IMR-90 (cell line): ENCODE measurements at regions not wholly inside any gene's neighbourhood (a gene's known extent, or its start where the extent isn't known, plus 50 kb on each side); places are given as distances from the start of the nearest gene placed in this dataset.

Experiments used
- ATAC-seq: fragments of 200-7000 bp; cut with Tn5 transposase; 2 replicates; pipeline ENCODE4 v1.9.1; 2020; ENCODE audit warnings: low read depth, mild to moderate bottlenecking, moderate library complexity
- BruUV-seq: library from RNA; stranded (reverse); fragments of 400-500 nt; replicated peaks from 2 replicates; lab custom pipeline; 2021; lab: Mats Ljungman, UMichigan
- CTCF ChIA-PET: fragments of 300-600 bp; formaldehyde crosslinking; extraction: SDS; loops from one replicate; lab custom pipeline; 2021; ENCODE audit warnings: antibody characterized with exemption; lab: Yijun Ruan, JAX
- POLR2A ChIA-PET: fragments of 300-600 bp; sonication (Branson Sonifier 250); formaldehyde crosslinking; loops from one replicate; lab custom pipeline; 2022; ENCODE audit warnings: antibody characterized with exemption; ENCODE audit not compliant: unreplicated experiment; lab: Charles Lee
- DNase-seq: peaks from one replicate; pipeline ENCODE4 v3.0.0; 2013
- H2AFZ ChIP-seq: replicated peaks from 2 replicates; pipeline ENCODE3; 2013; ENCODE audit warnings: low read length, mild to moderate bottlenecking; ENCODE audit not compliant: poor library complexity
- H2AK5ac ChIP-seq: 2 replicates; pipeline ENCODE4 v1.6.1; 2013; ENCODE audit warnings: low read depth, low read length, inconsistent platforms
- H2AK9ac ChIP-seq: replicated peaks from 2 replicates; pipeline ENCODE3; 2013; ENCODE audit warnings: mild to moderate bottlenecking, low read depth, low read length, moderate library complexity; ENCODE audit not compliant: poor library complexity
- H2BK120ac ChIP-seq: 2 replicates; pipeline ENCODE4 v1.6.1; 2013; ENCODE audit warnings: low read depth, low read length, inconsistent platforms
- H2BK15ac ChIP-seq: 3 replicates; pipeline ENCODE4 v1.6.1; 2013; ENCODE audit warnings: low read depth, low read length, inconsistent platforms
- H2BK20ac ChIP-seq: 2 replicates; pipeline ENCODE4 v1.6.1; 2013; ENCODE audit warnings: low read depth, mild to moderate bottlenecking, inconsistent platforms, low read length, moderate library complexity
- H2BK5ac ChIP-seq: 2 replicates; pipeline ENCODE4 v1.6.1; 2013; ENCODE audit warnings: mild to moderate bottlenecking, low read depth, low read length, inconsistent platforms; ENCODE audit not compliant: poor library complexity, severe bottlenecking
- H3K14ac ChIP-seq: replicated peaks from 2 replicates; pipeline ENCODE4 v1.6.1; 2013; ENCODE audit warnings: low read depth, low read length, inconsistent platforms
- H3K18ac ChIP-seq: 2 replicates; pipeline ENCODE4 v1.6.1; 2013; ENCODE audit warnings: low read depth, low read length, control low read depth
- H3K23ac ChIP-seq: 2 replicates; pipeline ENCODE4 v1.6.1; 2013; ENCODE audit warnings: low read depth, low read length, inconsistent platforms
- H3K27ac ChIP-seq: 2 replicates; pipeline ENCODE4 v1.5.1; 2013; ENCODE audit warnings: mild to moderate bottlenecking, control low read depth, low read length; ENCODE audit not compliant: insufficient read depth
- H3K27me3 ChIP-seq: 2 replicates; pipeline ENCODE4 v1.6.1; 2013; ENCODE audit warnings: low read length; ENCODE audit not compliant: control insufficient read depth, insufficient read depth
- H3K36me3 ChIP-seq: 2 replicates; pipeline ENCODE4 v1.6.1; 2013; ENCODE audit warnings: low read length, mixed read lengths; ENCODE audit not compliant: control insufficient read depth, insufficient read depth
- H3K4ac ChIP-seq: 2 replicates; pipeline ENCODE4 v1.6.1; 2013; ENCODE audit warnings: low read depth, low read length, inconsistent platforms
- H3K4me1 ChIP-seq: 2 replicates; pipeline ENCODE4 v1.6.1; 2013; ENCODE audit warnings: low read length, mixed read lengths; ENCODE audit not compliant: control insufficient read depth, insufficient read depth
- H3K4me2 ChIP-seq: 2 replicates; pipeline ENCODE4 v1.6.1; 2013; ENCODE audit warnings: low read depth, mild to moderate bottlenecking, control low read depth, low read length, moderate library complexity
- H3K4me3 ChIP-seq: 2 replicates; pipeline ENCODE4 v1.5.1; 2013; ENCODE audit warnings: low read depth, mild to moderate bottlenecking, control low read depth, low read length, moderate library complexity; ENCODE audit not compliant: insufficient read depth
- H3K56ac ChIP-seq: 2 replicates; pipeline ENCODE4 v1.6.1; 2013; ENCODE audit warnings: low read length, inconsistent platforms; ENCODE audit not compliant: insufficient read depth; ENCODE audit errors: extremely low read depth
- H3K79me1 ChIP-seq, 2 experiments: 2 replicates each; pipeline ENCODE4 v1.6.1; 2013; ENCODE audit warnings: low read length in 2 of 2, inconsistent platforms in 1 of 2, low read depth in 1 of 2
- H3K9ac ChIP-seq: 2 replicates; pipeline ENCODE4 v1.6.1; 2013; ENCODE audit warnings: low read depth, low read length, control low read depth
- H3K9me1 ChIP-seq: 2 replicates; pipeline ENCODE4 v1.6.1; 2013; ENCODE audit warnings: low read length, inconsistent platforms; ENCODE audit not compliant: insufficient read depth
- H3K9me3 ChIP-seq: 2 replicates; pipeline ENCODE4 v1.6.1; 2013; ENCODE audit warnings: low read length; ENCODE audit not compliant: control insufficient read depth, insufficient read depth
- H4K20me1 ChIP-seq: 2 replicates; pipeline ENCODE4 v1.6.1; 2013; ENCODE audit warnings: low read length, inconsistent platforms; ENCODE audit not compliant: insufficient read depth
- H4K5ac ChIP-seq: 2 replicates; pipeline ENCODE4 v1.6.1; 2013; ENCODE audit warnings: mild to moderate bottlenecking, low read depth, low read length, control low read depth
- H4K8ac ChIP-seq, 2 experiments: 2 replicates each; pipeline ENCODE4 v1.6.1; 2013; ENCODE audit warnings: low read depth in 2 of 2, low read length in 2 of 2, control low read depth in 1 of 2, inconsistent platforms in 1 of 2
- H4K91ac ChIP-seq: 2 replicates; pipeline ENCODE4 v1.6.1; 2013; ENCODE audit warnings: low read depth, low read length, inconsistent platforms; ENCODE audit not compliant: insufficient read depth
- MXI1 ChIP-seq: IDR thresholded peaks from 2 replicates; pipeline ENCODE4 v1.6.1; 2012; ENCODE audit warnings: low read depth, mild to moderate bottlenecking, low read length, moderate library complexity, borderline replicate concordance
- NFE2L2 ChIP-seq: fragments of 150-350 bp; IDR thresholded peaks from 2 replicates; pipeline ENCODE4 v1.6.1; 2016; ENCODE audit warnings: low read depth, mild to moderate bottlenecking, low read length
- POLR2A ChIP-seq: IDR thresholded peaks from 2 replicates; pipeline ENCODE4 v1.6.1; 2012; ENCODE audit warnings: mild to moderate bottlenecking, low read depth, low read length
- RCOR1 ChIP-seq: IDR thresholded peaks from 2 replicates; pipeline ENCODE4 v1.6.1; 2012; ENCODE audit warnings: mild to moderate bottlenecking, low read length, improper control_type of control experiment; ENCODE audit not compliant: insufficient replicate concordance
- RFX5 ChIP-seq: IDR thresholded peaks from 2 replicates; pipeline ENCODE4 v1.8.0; 2012; ENCODE audit warnings: low read depth, mild to moderate bottlenecking, low read length, moderate library complexity
- WGBS, 2 experiments: methylation state at CpG; one replicate each; pipeline versions ENCODE4 v1.1.5 to v1.1.7; 2013; ENCODE audit warnings: missing lambda C conversion rate in 2 of 2; ENCODE audit not compliant: insufficient read length in 1 of 2; ENCODE audit errors: extremely low coverage in 2 of 2; 5-methylcytosine and 5-hydroxymethylcytosine counted together
- dilution Hi-C: fragments of 300-500 bp; cut with HindIII; formaldehyde crosslinking; loops from one replicate; pipeline ENCODE4 v1.14.3; 2018; ENCODE audit warnings: low sequenced_read_pairs; ENCODE audit not compliant: unreplicated experiment
- in situ Hi-C: fragments of 300-500 bp; cut with MboI; formaldehyde crosslinking; loops from 3 replicates; pipeline ENCODE4 v1.14.3; 2019; ENCODE audit warnings: low sequenced_read_pairs, inconsistent platforms, mixed read lengths
- intact Hi-C: fragments of 100-400 bp; cut with micrococcal nuclease; formaldehyde crosslinking; loops from 2 replicates; pipeline ENCODE4 v1.10.0; 2022
- TF ChIP-seq, protein P1 (sequence below): fragments of 150-350 bp; IDR thresholded peaks from 2 replicates; pipeline ENCODE4 v1.6.1; 2016; ENCODE audit warnings: low read depth, mild to moderate bottlenecking, low read length, moderate library complexity, borderline replicate concordance
- TF ChIP-seq, protein P2 (sequence below): conservative IDR thresholded peaks from 2 replicates; pipeline ENCODE4 v1.5.1; 2012; ENCODE audit warnings: mild to moderate bottlenecking, low read depth, low read length, improper control_type of control experiment

DNA sequence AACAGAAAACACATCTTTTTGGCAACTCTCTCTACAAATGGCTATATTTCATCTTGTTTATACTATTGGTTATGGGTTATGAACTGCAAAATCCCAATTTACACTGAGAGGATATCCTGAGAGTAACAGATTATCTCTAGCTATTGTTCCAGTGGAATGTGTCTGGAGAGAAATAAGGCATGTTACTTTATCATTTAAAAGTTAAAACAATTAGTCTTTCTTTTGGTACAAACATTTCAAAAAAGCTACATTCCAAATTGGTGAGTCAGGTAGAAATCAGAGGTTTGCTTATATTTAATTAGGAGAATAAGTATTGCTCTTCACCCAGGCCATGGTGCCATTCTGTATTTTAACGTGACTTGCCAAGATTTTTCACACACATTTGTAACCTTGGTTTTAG is 411.6 kb downstream of the CCER1 start:
- Histone ChIP-seq H3K23ac (no peak overlapping the region), H2BK20ac (no peak overlapping the region), H3K4ac (no peak overlapping the region), H2BK5ac (peak overlapping the region; percentile 65), H2AFZ (no peak overlapping the region), H4K91ac (no peak overlapping the region), H3K9ac (no peak overlapping the region), H3K18ac (peak overlapping the region; percentile 35; the same call in 1 of the 2 replicates), H3K79me1 (no peaks in the 10 kb centered on the region), H2AK5ac (no peak overlapping the region), H2AK9ac (no peak overlapping the region), H2BK15ac (no peak overlapping the region), H3K36me3 (no peaks in the 10 kb centered on the region), H3K27me3 (no peaks in the 10 kb centered on the region), H3K4me3 (no peak overlapping the region), H3K9me3 (no peaks in the 10 kb centered on the region), H4K20me1 (no peaks in the 10 kb centered on the region), H3K14ac (no peak overlapping the region), H2BK120ac (no peak overlapping the region), H3K27ac (no peak overlapping the region; the same call in 1 of the 2 replicates), H4K5ac (no peak overlapping the region), H3K56ac (no peak overlapping the region), H3K4me1 (no peaks in the 10 kb centered on the region), H3K4me2 (peak overlapping the region; percentile 72), H4K8ac (no peak overlapping the region; a peak in 1 of 4 replicates), H3K9me1 (no peaks in the 10 kb centered on the region; the same call in 1 of the 2 replicates)
- ATAC-seq (peak; percentile 61), DNase-seq (peak; percentile 44)
- ChIA-PET POLR2A (no interaction called here), CTCF (no interaction called here)
- in situ Hi-C loops = no loop called here
- no TSS peak for BruUV-seq
- dilution Hi-C loops = no loop called here
- WGBS, 2 experiments = no CpG with 5 or more reads among the region's 1 CpG
- intact Hi-C loops = no loop called here
- TF ChIP-seq, protein P1, sequence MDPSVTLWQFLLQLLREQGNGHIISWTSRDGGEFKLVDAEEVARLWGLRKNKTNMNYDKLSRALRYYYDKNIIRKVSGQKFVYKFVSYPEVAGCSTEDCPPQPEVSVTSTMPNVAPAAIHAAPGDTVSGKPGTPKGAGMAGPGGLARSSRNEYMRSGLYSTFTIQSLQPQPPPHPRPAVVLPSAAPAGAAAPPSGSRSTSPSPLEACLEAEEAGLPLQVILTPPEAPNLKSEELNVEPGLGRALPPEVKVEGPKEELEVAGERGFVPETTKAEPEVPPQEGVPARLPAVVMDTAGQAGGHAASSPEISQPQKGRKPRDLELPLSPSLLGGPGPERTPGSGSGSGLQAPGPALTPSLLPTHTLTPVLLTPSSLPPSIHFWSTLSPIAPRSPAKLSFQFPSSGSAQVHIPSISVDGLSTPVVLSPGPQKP = no peak
- TF ChIP-seq NFE2L2 (no peak), RCOR1 (no peak), RFX5 (no peak), MXI1 (no peak), POLR2A (no peak)
- TF ChIP-seq, protein P2, sequence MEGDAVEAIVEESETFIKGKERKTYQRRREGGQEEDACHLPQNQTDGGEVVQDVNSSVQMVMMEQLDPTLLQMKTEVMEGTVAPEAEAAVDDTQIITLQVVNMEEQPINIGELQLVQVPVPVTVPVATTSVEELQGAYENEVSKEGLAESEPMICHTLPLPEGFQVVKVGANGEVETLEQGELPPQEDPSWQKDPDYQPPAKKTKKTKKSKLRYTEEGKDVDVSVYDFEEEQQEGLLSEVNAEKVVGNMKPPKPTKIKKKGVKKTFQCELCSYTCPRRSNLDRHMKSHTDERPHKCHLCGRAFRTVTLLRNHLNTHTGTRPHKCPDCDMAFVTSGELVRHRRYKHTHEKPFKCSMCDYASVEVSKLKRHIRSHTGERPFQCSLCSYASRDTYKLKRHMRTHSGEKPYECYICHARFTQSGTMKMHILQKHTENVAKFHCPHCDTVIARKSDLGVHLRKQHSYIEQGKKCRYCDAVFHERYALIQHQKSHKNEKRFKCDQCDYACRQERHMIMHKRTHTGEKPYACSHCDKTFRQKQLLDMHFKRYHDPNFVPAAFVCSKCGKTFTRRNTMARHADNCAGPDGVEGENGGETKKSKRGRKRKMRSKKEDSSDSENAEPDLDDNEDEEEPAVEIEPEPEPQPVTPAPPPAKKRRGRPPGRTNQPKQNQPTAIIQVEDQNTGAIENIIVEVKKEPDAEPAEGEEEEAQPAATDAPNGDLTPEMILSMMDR = no peak
